Epithelial cell of proximal tubule (primary cell): ENCODE measurements at regions not wholly inside any gene's neighbourhood (a gene's known extent, or its start where the extent isn't known, plus 50 kb on each side); places are given as distances from the start of the nearest gene placed in this dataset.

Experiments
- DNase-seq: peaks from one replicate; pipeline ENCODE4 v3.0.0-alpha.2; 2011; ENCODE audit warnings: low read depth
- H3K4me3 ChIP-seq: 2 replicates; pipeline ENCODE4 v1.5.1; 2011; ENCODE audit warnings: low read depth, mild to moderate bottlenecking, low read length
- TF ChIP-seq, protein P1 (sequence below): conservative IDR thresholded peaks from 2 replicates; pipeline ENCODE4 v1.5.1; 2012; ENCODE audit warnings: low read depth, mild to moderate bottlenecking, low read length

DNA sequence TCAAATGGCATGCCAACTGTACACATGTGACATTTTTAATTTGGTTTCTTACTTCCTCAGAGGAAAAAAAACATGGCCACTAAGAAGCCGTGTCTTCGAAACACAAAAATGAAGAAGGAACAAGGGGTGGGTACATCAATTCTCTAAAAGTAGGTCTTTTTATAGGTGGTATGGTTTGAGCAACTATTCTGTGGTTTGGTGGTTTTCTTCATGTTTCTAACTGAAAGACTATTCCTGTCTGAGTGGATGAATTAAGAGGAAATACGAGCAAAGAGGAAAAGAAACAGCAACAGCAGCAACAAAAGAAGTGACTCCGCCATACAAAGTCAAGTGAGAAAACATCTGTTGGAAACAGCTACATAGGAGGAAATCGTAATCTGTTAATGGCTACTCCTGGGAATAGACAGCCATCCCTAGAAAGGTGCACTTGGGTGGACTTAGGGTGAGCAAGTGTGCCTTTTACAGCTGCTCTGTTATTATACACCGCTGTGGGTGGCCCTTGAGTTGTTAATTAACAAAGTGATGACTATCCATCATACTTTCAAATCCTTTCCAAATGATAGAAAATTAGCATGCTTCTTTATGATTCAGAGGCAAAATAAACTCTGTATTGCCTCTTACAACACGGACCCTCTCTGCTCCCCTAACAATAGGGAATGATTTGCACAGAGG is 575.8 kb downstream of the TLE1 start:
- TF ChIP-seq, protein P1, sequence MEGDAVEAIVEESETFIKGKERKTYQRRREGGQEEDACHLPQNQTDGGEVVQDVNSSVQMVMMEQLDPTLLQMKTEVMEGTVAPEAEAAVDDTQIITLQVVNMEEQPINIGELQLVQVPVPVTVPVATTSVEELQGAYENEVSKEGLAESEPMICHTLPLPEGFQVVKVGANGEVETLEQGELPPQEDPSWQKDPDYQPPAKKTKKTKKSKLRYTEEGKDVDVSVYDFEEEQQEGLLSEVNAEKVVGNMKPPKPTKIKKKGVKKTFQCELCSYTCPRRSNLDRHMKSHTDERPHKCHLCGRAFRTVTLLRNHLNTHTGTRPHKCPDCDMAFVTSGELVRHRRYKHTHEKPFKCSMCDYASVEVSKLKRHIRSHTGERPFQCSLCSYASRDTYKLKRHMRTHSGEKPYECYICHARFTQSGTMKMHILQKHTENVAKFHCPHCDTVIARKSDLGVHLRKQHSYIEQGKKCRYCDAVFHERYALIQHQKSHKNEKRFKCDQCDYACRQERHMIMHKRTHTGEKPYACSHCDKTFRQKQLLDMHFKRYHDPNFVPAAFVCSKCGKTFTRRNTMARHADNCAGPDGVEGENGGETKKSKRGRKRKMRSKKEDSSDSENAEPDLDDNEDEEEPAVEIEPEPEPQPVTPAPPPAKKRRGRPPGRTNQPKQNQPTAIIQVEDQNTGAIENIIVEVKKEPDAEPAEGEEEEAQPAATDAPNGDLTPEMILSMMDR = no peak
- DNase-seq = no peak
- H3K4me3 ChIP-seq = no peak overlapping the region

DNA sequence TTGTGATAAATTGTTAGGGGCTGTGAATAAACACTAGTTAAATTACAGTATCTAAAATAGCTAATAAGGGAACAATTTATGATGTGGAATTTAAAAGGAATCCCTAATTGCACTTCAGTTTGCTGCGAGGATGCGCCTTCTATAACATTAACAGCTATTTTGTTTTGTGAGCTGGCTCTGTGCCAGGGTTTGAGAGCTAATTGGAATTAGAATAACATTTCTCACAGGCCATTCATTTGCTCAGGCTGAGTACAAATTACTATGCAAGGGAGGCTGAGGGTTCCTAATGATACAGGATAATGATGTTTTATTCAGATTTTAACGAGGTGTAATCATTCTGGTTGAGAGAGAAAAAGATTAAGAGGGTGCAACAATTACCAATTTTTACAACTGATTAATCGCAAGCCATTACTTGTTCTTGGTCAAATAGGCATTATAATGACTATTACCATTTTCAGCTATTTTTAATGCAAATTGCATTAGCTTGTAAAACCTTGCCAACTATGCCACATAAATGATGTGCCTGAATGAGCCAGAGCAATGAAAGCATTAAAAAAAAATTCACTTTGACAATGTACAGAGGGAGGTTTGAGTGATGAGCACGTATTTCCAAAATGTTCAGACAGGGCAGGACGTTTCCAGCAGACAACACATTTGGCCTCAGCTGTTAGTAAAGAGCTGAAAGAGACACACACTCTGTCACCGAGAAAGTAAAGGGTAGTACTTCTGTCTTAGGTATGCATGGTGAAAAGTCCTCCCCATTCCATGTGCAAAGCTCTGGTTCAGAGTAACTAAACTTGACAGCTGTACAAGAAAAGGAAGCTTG is 576.5 kb downstream of the TLE1 start:
- no peak for DNase-seq
- no peak overlapping the region for H3K4me3 ChIP-seq
- TF ChIP-seq, protein P1 = no peak

DNA sequence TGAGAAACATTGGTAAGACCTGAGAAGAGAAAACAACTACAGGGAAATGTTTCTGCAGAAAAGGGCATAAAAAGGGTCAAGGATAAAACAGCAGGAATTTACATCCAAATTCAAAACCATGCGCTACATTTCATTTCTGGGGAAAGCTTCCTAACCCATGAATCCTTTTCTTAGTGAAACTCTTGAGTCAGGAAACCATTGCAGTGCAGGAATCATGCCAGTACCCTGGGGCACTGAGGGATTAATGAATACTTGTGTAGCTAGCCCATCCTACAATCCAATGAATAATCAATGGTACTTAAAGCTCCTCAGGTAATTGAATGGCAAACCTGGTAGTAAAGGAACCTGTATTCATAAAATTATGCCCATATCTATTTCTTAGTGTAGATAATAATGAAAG is 580.5 kb downstream of the TLE1 start:
- TF ChIP-seq, protein P1 = no peak
- DNase-seq = no peak
- no peak overlapping the region for H3K4me3 ChIP-seq

DNA sequence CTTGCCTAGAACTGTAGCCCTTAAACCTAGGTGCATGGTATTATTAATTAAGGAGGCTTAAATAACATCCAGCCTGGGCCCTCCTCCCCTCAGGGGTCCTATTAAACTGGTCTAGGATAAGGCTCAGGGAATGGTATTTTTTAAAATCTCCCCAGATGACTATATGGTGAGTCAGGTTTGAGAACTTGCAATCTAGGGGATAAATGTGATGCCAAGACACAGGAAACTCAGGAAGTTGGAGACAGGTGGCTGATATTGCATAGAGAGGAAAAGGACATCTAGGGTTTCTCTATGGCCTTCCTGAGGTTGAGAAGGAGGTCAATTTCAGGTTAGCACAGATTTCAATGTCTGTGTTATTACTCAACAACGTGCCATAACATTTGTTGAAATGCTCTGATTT is 581.0 kb downstream of the TLE1 start:
- H3K4me3 ChIP-seq = no peak overlapping the region
- no peak for DNase-seq
- TF ChIP-seq, protein P1 = no peak

- no peak for DNase-seq
- TF ChIP-seq, protein P1 = peak; percentile 60
These were observed 585.5 kb downstream of the TLE1 start for GRCh38 chr9:81103597-81104471.

GRCh38 chr9:81097131-81097847 is 592.1 kb downstream of the TLE1 start:
- TF ChIP-seq, protein P1 = no peak
- H3K4me3 ChIP-seq = no peak overlapping the region
- DNase-seq = no peak

More at GRCh38 chr9:81103597-81104471, 585.5 kb downstream of the TLE1 start:
- no peak overlapping the region for H3K4me3 ChIP-seq
